Stomach (tissue), 8 donors: ENCODE measurements at regions not wholly inside any gene's neighbourhood (a gene's known extent, or its start where the extent isn't known, plus 50 kb on each side); places are given as distances from the start of the nearest gene placed in this dataset.

Experiments used
- DNase-seq, 2 donors: peaks; one replicate each; pipeline versions ENCODE4 v3.0.0 to v3.0.0-alpha.2; 2013 to 2019
- H3K27ac ChIP-seq, 5 donors: fragments of 200-600 bp in 4 of 5; sonication (generic) in 4 of 5; one replicate each; pipeline ENCODE4 v1.5.1; 2013 to 2019; ENCODE audit warnings: mild to moderate bottlenecking in 1 of 5, moderate library complexity in 1 of 5
- H3K27me3 ChIP-seq, 3 donors: fragments of 200-600 bp; sonication (generic); one replicate each; pipeline ENCODE4 v1.5.1; 2017 to 2019; ENCODE audit warnings: mixed run types in 1 of 3
- H3K36me3 ChIP-seq, 4 donors: fragments of 200-600 bp; sonication (generic); 1 replicate in 3 of 4; 2 replicates in 1 of 4; pipeline ENCODE4 v1.5.1; 2016 to 2019
- H3K4me1 ChIP-seq, 4 donors: fragments of 200-600 bp; sonication (generic); one replicate each; pipeline ENCODE4 v1.5.1; 2016 to 2019
- H3K4me3 ChIP-seq, 4 donors: fragments of 200-600 bp; sonication (generic) in 3 of 4; one replicate each; pipeline ENCODE4 v1.5.1; 2016 to 2019; ENCODE audit warnings: mild to moderate bottlenecking in 1 of 4
- H3K9me3 ChIP-seq, 4 donors: fragments of 200-600 bp; sonication (generic); one replicate each; pipeline ENCODE4 v1.5.1; 2016 to 2019
- CTCF ChIP-seq, 7 experiments: fragments of 450-650 bp in 4 of 7; fragments of 200-600 bp in 3 of 7; sonication (generic) in 3 of 7; IDR thresholded peaks; one replicate each; pipeline ENCODE4 v1.5.1; 2016 to 2019; ENCODE audit warnings: antibody characterized with exemption in 7 of 7, control low read depth in 2 of 7, mild to moderate bottlenecking in 1 of 7
- EP300 ChIP-seq: sonication (generic); formaldehyde crosslinking; IDR thresholded peaks from one replicate; pipeline ENCODE4 v1.6.1; 2017; ENCODE audit warnings: antibody characterized with exemption
- POLR2A ChIP-seq, 4 donors: fragments of 450-650 bp; IDR thresholded peaks; one replicate each; pipeline ENCODE4 v1.6.1; 2016; ENCODE audit warnings: antibody characterized with exemption in 4 of 4, control low read depth in 2 of 4, mild to moderate bottlenecking in 1 of 4, moderate library complexity in 1 of 4
- POLR2AphosphoS5 ChIP-seq, 3 donors: sonication (generic); formaldehyde crosslinking; IDR thresholded peaks; one replicate each; pipeline ENCODE4 v1.6.1; 2016; ENCODE audit warnings: antibody characterized with exemption in 3 of 3
- WGBS, 5 donors: extraction: QIAGEN DNeasy Blood & Tissue Kit in 3 of 5; methylation state at CpG; one replicate each; pipeline versions ENCODE4 v1.1.5 to v1.1.7; 2013 to 2018; 5-methylcytosine and 5-hydroxymethylcytosine counted together
- intact Hi-C: fragments of 100-400 bp; cut with DNase I; formaldehyde crosslinking; loops from one replicate; pipeline ENCODE4 v1.15.1; 2023; ENCODE audit warnings: low total_unique reads
- donor health status: healthy with polysubstance abuse.
- donor health status: Bipolar disorder and iron deficiency.
- donor health status: healthy.

- no peak for TF ChIP-seq POLR2AphosphoS5 (IDR thresholded peaks at IDR 0.05)
- TF ChIP-seq EP300: no peak
- TF ChIP-seq POLR2A (IDR thresholded peaks at IDR 0.05): no peak
- TF ChIP-seq CTCF (IDR thresholded peaks at IDR 0.05): no peak
- no peak for DNase-seq
Measured at GRCh38 chr17:34692920-34693319, 113.5 kb downstream of the TMEM132E start.

More at GRCh38 chr17:34692920-34693319, 113.5 kb downstream of the TMEM132E start:
- Histone ChIP-seq H3K36me3 (no peaks in the 10 kb centered on the region), H3K4me3 (no peak overlapping the region), H3K27ac (no peak overlapping the region), H3K4me1 (no peaks in the 10 kb centered on the region), H3K9me3 (peaks cover 0 to 4% (median 0%) of the 10 kb centered on the region in 4 donors), H3K27me3 (peaks cover 0 to 12% (median 0%) of the 10 kb centered on the region in 3 donors)
- WGBS, 5 donors: 50 to 62% (median 52%) methylated on average over 1 of the region's 1 CpG
- intact Hi-C loops: no loop called here
